Activated gamma-delta T cell treated with Interleukin-2 at 50 U/mL for 16 hours (primary cell): ENCODE measurements at regions not wholly inside any gene's neighbourhood (a gene's known extent, or its start where the extent isn't known, plus 50 kb on each side); places are given as distances from the start of the nearest gene placed in this dataset.

Source experiments
- DNase-seq: peaks from one replicate; pipeline ENCODE4 v3.0.0-alpha.2; 2020

DNA sequence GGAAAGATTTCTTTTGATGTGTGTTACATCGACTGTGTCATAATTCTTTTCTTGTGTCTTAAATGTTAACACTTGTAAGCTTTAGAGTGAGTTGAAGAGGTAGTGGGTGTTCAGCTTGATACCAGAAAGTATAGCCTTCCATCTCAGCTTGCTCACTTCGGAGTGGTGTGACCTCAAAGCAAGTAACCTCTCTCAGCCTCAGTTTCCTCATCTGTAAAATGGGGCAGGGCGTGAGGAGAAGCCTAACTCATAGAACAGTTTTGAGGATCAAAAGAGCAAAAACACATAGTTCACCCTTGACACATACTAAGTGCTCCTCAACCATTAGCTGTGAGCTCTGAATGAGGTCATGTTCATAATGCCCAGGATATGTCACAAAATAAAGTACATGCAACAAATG, 434.8 kb upstream of the PROK2 start:
- DNase-seq = no peak

- DNase-seq = no peak
Observed at GRCh38 chr3:72217570-72217969, 432.6 kb upstream of the PROK2 start.

DNA sequence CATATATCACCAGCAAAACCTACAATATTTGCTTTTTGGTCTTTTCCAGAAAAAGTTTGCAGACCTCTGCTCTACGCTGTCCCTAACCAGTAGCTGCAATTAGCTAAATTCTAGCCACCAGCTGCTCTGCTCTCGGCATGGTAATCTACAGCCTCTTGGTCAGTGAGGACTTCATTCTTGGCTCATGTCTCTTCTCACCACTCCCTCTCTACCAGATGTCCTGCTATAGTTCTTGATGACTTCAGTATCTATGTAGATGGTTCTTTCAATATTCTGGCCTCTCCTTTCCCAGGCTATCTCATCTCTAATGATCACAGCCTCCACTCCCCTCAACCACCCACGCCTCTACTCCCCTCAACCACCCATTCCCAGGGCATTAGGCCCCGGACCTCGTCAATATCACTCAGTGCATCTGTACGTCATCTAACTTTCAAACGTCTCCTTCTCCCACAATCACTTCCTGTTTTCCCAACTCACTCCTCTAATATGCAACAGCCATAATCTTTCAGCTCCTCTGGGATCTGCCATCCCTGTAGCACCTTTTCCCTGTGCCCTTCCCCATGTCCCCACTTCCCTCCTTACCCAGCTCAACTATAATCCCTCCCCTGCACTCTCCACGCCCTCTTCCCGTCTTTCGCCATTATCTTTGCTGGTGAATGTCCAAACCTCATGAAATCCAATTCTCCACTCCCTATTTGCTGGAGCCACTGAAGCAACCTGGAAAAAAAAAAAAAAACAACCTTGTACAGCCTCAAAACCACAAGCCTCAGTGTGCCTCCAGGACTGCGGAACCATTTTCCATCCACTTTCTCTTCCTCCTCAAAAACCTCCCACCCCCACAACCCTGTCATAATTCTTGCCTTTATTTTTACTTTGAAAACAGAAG, 429.4 kb upstream of the PROK2 start:
- no peak for DNase-seq

DNA sequence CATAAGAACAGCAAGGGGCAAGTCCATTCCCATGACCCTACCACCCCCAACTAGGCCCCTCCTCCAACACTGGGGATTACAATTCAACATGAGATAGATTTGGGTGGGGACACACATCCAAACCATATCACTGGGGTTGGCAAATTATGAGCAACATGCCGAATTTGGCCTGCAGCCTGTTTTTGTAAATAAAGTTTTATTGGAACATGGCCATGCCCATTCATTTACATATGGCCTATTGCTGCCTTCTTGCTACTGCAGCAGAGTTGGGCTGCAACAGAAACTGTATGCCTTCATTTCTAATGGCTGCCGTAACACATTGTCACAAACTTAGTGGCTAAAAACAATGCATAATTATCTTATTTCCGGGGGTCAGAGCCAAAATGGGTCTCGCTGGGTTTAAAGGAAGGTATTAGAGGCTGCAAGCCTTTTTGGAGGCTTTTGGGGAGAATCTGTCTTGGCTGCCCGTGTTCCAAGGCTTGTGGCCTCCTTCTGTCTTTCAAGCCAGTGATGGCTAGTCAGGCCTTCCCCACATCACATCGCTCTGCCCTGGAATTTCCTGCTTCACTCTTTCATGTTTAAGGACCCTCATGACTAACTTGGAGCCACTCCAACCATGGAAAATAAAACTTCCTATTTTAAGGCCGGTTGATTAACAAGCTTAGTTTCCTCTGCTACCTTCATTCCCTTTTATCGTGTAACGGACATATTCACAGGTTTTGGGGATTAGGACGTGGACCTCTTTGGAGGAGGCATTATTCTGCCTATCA, 428.5 kb upstream of the PROK2 start:
- no peak for DNase-seq

DNA sequence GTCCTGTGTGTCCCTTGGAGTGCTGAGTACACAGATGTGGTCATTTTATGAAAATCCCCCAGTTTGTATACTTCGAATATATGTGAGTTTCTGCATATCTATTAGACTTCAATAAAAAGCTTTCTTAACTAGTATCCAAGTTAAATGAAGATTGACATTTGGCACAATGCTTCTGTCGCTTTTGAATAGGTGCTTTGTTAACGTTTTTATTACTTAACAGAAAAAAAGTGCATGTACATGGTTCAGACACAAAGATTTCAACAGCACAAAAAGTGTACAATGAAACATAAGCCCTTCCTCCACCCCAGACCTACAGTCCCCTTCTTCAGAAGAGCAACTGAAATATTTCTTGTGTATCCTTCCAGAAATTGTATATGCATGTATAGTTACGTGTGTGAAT, 427.4 kb upstream of the PROK2 start:
- DNase-seq = no peak

DNA sequence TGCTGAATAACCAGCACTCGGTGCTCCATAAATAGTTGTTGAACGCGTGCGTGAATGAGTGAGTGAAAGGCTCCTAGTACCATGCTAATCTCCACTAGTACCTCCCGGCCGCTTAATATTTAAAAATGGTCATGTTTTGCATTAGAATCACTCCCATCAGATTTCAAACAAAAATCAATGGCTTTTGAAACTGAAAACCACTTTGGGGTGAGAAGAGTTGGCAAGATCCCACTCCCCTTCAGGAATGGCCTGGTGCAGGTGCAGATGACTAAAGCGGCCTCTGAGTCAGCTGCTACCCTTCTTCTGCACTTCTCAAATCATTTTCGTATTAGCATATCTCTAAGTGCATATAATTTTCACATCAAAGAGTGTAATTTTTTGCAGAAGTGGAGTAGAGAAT, 425.3 kb upstream of the PROK2 start:
- no peak for DNase-seq

- no peak for DNase-seq
Observed at GRCh38 chr3:72205297-72205826, 420.4 kb upstream of the PROK2 start.

DNA sequence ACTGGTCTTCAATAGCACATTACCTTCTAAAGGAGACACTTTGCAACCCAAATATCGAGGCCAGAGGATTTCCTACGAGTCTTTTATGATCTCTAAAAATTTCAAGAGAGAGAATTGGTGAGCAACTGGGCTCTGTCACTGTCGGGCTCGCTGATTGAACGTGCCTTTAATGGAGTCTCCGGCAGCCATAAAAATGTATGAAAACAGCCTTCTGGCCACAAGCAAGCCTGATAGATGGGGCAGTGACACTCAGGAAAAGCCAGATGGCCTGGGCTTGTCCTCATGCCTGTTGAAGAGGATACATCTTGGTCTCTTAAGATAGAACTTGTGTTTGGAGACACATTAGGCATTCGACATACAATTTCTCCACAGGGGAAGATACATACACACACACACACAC, 419.5 kb upstream of the PROK2 start:
- no peak for DNase-seq

- no peak for DNase-seq
Observed at GRCh38 chr3:72203613-72204349, 418.8 kb upstream of the PROK2 start.

GRCh38 chr3:72203105-72203504, 418.2 kb upstream of the PROK2 start:
- no peak for DNase-seq

- no peak for DNase-seq
Observed at GRCh38 chr3:72200332-72200731, 415.4 kb upstream of the PROK2 start.

- no peak for DNase-seq
Observed at GRCh38 chr3:72199530-72199929, 414.6 kb upstream of the PROK2 start.

GRCh38 chr3:72196377-72196929, 411.5 kb upstream of the PROK2 start:
- DNase-seq = no peak

DNA sequence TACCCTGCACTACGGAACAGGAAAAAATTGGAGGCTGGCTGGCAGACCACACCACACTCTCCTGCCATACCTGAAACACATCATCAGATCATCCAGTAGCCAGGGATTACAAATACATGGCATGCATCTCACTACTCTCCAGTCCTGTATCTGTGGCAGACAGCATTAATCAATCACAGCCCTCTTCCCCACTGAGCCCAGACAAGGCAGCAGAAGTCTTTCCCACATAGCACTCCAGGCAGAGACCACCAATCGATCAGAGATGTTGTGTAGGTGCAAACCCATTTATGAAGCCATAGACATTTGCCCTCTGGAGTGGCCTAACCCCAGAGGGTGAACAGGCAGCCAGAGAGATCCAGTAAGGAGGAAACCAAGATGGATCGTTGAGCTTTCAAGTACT, 410.9 kb upstream of the PROK2 start:
- DNase-seq = no peak

DNA sequence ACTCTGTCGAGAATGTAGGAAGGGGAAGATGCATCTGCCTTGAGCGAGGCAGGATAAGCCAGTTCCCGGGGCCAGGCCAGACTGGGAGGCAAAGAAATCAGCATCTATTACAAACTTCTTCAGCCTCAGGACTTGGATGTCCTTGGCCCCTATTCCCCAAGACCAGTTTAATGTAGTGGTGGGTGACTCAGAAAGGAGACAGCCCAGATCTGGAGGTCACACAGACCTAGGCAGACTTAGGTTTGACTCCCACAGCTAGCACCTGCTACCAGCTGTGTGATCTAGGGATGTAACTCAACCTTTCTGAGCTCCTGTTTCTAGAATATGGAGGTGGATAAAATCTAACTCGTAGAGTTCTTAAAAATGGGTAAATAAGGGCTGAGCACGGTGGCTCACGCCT, 409.5 kb upstream of the PROK2 start:
- DNase-seq = no peak

GRCh38 chr3:72193771-72194430, 409.0 kb upstream of the PROK2 start:
- DNase-seq = no peak

DNA sequence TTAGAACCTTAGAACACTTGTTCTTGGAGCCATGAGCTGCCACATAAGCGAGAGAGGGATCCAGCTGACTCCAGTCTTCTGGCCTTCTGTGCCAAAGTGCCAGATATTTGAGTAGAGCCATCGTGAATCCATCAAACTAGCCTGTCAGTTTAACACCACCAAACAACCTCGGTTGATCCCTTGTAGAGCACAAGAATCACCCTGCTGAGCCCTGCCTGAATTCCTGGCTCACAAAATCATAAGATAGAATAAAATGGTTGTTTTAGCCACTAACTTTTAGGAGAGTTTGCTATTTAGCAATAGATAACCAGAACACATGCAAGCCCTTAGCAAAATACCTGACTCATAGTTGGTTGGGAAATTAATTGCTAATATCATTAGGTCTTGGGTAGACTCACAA, 407.6 kb upstream of the PROK2 start:
- DNase-seq = no peak

DNA sequence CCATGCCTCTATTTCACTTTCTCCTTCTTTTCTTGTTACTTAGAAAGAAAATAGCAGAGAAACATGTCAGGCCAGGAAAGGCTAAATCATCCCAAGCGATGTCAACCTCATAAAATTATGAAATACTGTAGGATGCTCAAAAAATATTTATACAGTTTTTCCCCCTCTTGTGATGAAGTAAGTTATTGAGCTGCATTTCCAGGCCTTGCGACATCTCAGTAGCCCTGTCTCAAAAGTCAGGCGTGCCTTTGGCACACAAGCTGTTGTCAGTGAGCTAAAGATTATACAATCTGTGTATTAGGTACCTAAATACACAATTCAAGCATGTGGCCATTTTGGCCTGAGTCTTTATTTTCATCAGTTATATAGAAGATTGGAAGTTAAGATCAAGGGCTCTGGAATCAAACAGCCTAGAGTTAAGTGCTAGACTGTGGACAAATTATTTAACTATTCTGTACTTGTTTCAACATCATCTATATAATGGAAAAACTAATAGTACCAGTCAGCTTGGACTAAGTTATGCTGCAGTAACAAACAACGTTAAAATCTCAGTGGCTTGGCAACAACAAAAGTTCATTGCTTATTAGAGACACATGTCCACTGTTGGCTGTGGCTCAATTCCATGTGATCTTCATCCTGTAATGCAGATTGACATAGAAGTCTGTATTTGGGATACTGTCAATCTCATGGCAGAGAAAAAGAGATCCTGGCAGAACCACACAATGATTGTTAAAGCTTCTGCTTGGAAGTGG, 406.4 kb upstream of the PROK2 start:
- no peak for DNase-seq

DNA sequence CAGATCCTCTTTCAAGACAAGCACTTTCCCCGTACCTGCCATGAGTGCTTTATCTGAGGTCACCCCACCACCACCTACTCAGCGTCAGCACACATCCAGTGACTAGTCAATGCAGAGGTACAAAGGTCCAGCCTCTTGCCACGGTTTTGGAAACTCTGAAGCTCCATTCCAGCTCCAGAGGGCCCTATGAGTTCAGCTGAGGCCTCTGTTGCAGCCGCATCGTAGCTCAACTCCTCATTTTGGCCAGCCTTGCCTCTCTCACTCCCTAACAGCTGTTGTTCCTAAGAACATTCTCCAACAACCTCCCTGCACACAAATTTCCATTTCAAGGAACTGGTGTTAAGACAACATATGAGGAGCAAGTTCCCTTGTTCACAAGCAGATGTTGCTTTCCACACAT, 405.1 kb upstream of the PROK2 start:
- no peak for DNase-seq

GRCh38 chr3:72189339-72189738, 404.4 kb upstream of the PROK2 start:
- no peak for DNase-seq

GRCh38 chr3:72188536-72188935, 403.6 kb upstream of the PROK2 start:
- DNase-seq = no peak

DNA sequence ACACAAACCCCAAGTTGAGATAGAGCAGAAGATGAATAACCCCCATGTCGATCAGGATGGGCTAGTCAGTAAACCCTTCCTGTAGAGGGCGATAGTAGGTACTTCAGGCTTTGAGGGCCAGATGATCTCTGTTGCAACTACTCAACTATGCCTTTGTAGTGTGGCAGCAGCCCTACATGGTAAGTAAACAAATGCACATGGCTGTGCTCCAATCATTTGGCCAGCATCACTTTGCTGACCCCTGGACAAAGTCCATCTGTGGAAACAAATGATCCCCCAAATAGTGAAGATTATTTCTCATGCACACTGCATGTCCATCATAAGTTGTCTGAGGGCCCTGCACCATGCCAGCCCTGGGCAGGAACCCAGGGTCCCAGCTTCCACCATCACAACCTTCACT, 402.2 kb upstream of the PROK2 start:
- no peak for DNase-seq
